ENCODE measurements at regions not wholly inside any gene's neighbourhood (a gene's known extent, or its start where the extent isn't known, plus 50 kb on each side); places are given as distances from the start of the nearest gene placed in this dataset.
"Not testable (repeated sequence)": the region's sequence is repeated elsewhere in the genome, so short reads cannot be mapped to it uniquely, and the experiment has no call there.

- no peak for DNase-seq (ENCODE audit: low read depth)
Observed at GRCh38 chr5:101036778-101037177, 133.7 kb upstream of the ST8SIA4 start.

DNA sequence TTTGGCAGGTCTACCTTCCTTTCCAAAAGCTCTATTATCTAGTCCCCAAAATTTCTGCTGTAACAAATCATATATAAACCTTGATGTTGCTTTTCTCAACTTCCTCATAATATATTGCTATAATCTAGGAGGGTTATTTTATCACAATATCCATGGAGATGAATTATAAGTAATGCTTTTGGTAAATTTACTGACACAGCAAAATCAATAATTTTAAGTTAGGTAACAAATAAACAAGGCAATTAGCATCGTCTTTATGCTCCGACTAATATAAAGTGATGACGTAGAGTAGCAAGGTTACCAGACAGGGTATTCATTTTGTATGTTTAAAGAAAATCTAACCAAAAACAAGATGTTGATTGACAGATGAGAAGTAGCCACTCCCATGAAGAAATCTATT lies 132.3 kb upstream of the ST8SIA4 start:
- no peak for DNase-seq (ENCODE audit: low read depth)

- no peak for DNase-seq (ENCODE audit: low read depth)
Observed at GRCh38 chr5:101024299-101024698, 121.2 kb upstream of the ST8SIA4 start.

DNA sequence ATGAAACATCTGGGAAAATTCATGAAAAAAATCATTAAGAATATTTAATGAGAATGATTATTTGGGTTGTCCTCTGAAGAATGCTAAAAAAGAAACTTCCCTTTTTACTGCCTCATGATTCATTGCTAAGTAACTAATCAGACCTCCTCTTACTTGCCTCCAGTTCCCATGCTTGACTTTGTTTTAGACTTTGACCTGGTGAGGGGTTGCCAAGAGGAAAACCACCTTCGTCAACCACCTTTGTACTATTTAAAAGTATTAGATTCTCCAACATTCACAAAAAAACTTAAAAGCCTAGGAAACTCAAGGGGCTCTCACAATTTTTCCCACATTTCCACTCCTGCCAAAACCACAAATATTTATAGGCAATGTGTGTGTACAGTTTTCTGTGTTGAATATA lies 115.2 kb upstream of the ST8SIA4 start:
- no peak for DNase-seq (ENCODE audit: low read depth)

- DNase-seq (ENCODE audit: low read depth) = no peak
Observed at GRCh38 chr5:101012880-101013279, 109.8 kb upstream of the ST8SIA4 start.

- DNase-seq (ENCODE audit: low read depth) = no peak
Observed at GRCh38 chr5:101009758-101010519, 106.9 kb upstream of the ST8SIA4 start.

GRCh38 chr5:100992354-100992753 lies 89.3 kb upstream of the ST8SIA4 start:
- DNase-seq (ENCODE audit: low read depth) = no peak

GRCh38 chr5:100983601-100984000 lies 80.5 kb upstream of the ST8SIA4 start:
- DNase-seq (ENCODE audit: low read depth) = not testable (repeated sequence)

GRCh38 chr5:100974082-100974481 lies 71.0 kb upstream of the ST8SIA4 start:
- no peak for DNase-seq (ENCODE audit: low read depth)

- DNase-seq (ENCODE audit: low read depth) = no peak
Observed at GRCh38 chr5:100970646-100971255, 67.7 kb upstream of the ST8SIA4 start.

DNA sequence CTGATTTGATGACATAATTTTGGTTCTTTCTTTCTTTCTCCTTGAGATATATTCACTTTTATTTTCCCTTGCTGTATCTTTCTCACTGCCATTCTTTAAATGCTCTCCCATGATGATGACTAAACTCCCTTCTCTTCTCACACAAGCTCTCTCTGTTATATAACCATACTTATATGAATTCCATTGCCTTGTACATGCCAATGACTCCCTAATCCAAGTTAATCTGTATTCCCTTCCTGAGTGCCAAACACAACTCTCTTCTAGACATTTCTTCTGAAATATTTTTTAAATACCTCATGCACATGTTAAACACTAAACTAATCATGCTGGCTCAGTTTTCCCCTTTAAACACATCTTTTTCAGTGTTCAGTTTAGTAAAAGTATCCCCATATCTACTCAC lies 62.2 kb upstream of the ST8SIA4 start:
- no peak for DNase-seq (ENCODE audit: low read depth)
